ENCODE measurements at regions not wholly inside any gene's neighbourhood (a gene's known extent, or its start where the extent isn't known, plus 50 kb on each side); places are given as distances from the start of the nearest gene placed in this dataset.
"Not testable (repeated sequence)": the region's sequence is repeated elsewhere in the genome, so short reads cannot be mapped to it uniquely, and the experiment has no call there.

- no peak overlapping the region for H3K4me3 Mint-ChIP-seq (ENCODE audit: unreplicated experiment)
- Histone ChIP-seq H2AFZ (ENCODE audit: low read depth, low read length) (no peak overlapping the region), H3K9ac (ENCODE audit: low read length) (no peak overlapping the region), H3K79me2 (ENCODE audit: insufficient read depth, low read length) (no peaks in the 10 kb centered on the region), H3K27me3 (ENCODE audit: insufficient read depth, low read length) (no peaks in the 10 kb centered on the region), H3K36me3 (ENCODE audit: insufficient read depth, low read length) (no peaks in the 10 kb centered on the region), H3K4me3 (ENCODE audit: insufficient read depth, low read depth, low read length) (no peak overlapping the region), H3K9me3 (ENCODE audit: insufficient read depth, low read depth, low read length) (no peaks in the 10 kb centered on the region), H3K27ac (ENCODE audit: low read depth, low read length) (no peak overlapping the region), H3K4me2 (ENCODE audit: low read length) (no peak overlapping the region), H3K4me1 (ENCODE audit: insufficient read depth, low read length) (no peaks in the 10 kb centered on the region), H4K20me1 (ENCODE audit: insufficient read depth, low read length) (no peaks in the 10 kb centered on the region)
- no peak for DNase-seq (ENCODE audit: low read depth)
- TF ChIP-seq EZH2 (IDR thresholded peaks at IDR 0.05; ENCODE audit: insufficient read depth, low read length) = no peak
- no peak for TF ChIP-seq CTCF (IDR thresholded peaks at IDR 0.05; ENCODE audit: insufficient read depth, low read depth, low read length)
- no peaks in the 10 kb centered on the region for H3K36me3 Mint-ChIP-seq (ENCODE audit: low read depth, unreplicated experiment)
- H3K9me3 Mint-ChIP-seq (ENCODE audit: unreplicated experiment) = no peaks in the 10 kb centered on the region
- no peak overlapping the region for H3K27ac Mint-ChIP-seq (ENCODE audit: unreplicated experiment)
- H3K4me1 Mint-ChIP-seq (ENCODE audit: low read depth, unreplicated experiment) = no peaks in the 10 kb centered on the region
- no peaks in the 10 kb centered on the region for H3K27me3 Mint-ChIP-seq (ENCODE audit: low read depth, unreplicated experiment)
- FAIRE-seq = peak; percentile 13
Observed at GRCh38 chrX:127877318-127877717, 174.9 kb downstream of the ACTRT1 start.

- no peak for FAIRE-seq
- Histone ChIP-seq H3K27me3 (ENCODE audit: insufficient read depth, low read length) (no peaks in the 10 kb centered on the region), H3K9me3 (ENCODE audit: insufficient read depth, low read depth, low read length) (no peaks in the 10 kb centered on the region), H3K79me2 (ENCODE audit: insufficient read depth, low read length) (no peaks in the 10 kb centered on the region), H3K4me2 (ENCODE audit: low read length) (no peak overlapping the region), H3K4me1 (ENCODE audit: insufficient read depth, low read length) (no peaks in the 10 kb centered on the region), H3K27ac (ENCODE audit: low read depth, low read length) (no peak overlapping the region), H3K4me3 (ENCODE audit: insufficient read depth, low read depth, low read length) (no peak overlapping the region), H4K20me1 (ENCODE audit: insufficient read depth, low read length) (no peaks in the 10 kb centered on the region), H2AFZ (ENCODE audit: low read depth, low read length) (no peak overlapping the region), H3K9ac (ENCODE audit: low read length) (no peak overlapping the region), H3K36me3 (ENCODE audit: insufficient read depth, low read length) (no peaks in the 10 kb centered on the region)
- Mint-ChIP-seq H3K36me3 (ENCODE audit: low read depth, unreplicated experiment) (no peaks in the 10 kb centered on the region), H3K27ac (ENCODE audit: unreplicated experiment) (no peak overlapping the region), H3K9me3 (ENCODE audit: unreplicated experiment) (no peaks in the 10 kb centered on the region), H3K4me1 (ENCODE audit: low read depth, unreplicated experiment) (no peaks in the 10 kb centered on the region), H3K27me3 (ENCODE audit: low read depth, unreplicated experiment) (no peaks in the 10 kb centered on the region), H3K4me3 (ENCODE audit: unreplicated experiment) (no peak overlapping the region)
- no peak for DNase-seq (ENCODE audit: low read depth)
- no peak for TF ChIP-seq EZH2 (IDR thresholded peaks at IDR 0.05; ENCODE audit: insufficient read depth, low read length)
- no peak for TF ChIP-seq CTCF (IDR thresholded peaks at IDR 0.05; ENCODE audit: insufficient read depth, low read depth, low read length)
Observed at GRCh38 chrX:127873637-127874036, 178.6 kb downstream of the ACTRT1 start.

GRCh38 chrX:127866857-127867256 lies 185.3 kb downstream of the ACTRT1 start:
- not testable (repeated sequence) for FAIRE-seq; DNase-seq (ENCODE audit: low read depth); H3K4me3 ChIP-seq (ENCODE audit: insufficient read depth, low read depth, low read length); H3K36me3 ChIP-seq (ENCODE audit: insufficient read depth, low read length); H4K20me1 ChIP-seq (ENCODE audit: insufficient read depth, low read length); H3K36me3 Mint-ChIP-seq (ENCODE audit: low read depth, unreplicated experiment); H3K27ac ChIP-seq (ENCODE audit: low read depth, low read length); H3K4me1 Mint-ChIP-seq (ENCODE audit: low read depth, unreplicated experiment); H3K27me3 Mint-ChIP-seq (ENCODE audit: low read depth, unreplicated experiment); H3K9me3 Mint-ChIP-seq (ENCODE audit: unreplicated experiment); H3K4me3 Mint-ChIP-seq (ENCODE audit: unreplicated experiment); H3K27me3 ChIP-seq (ENCODE audit: insufficient read depth, low read length); H3K79me2 ChIP-seq (ENCODE audit: insufficient read depth, low read length); H2AFZ ChIP-seq (ENCODE audit: low read depth, low read length); H3K4me1 ChIP-seq (ENCODE audit: insufficient read depth, low read length); H3K9ac ChIP-seq (ENCODE audit: low read length); H3K27ac Mint-ChIP-seq (ENCODE audit: unreplicated experiment); H3K9me3 ChIP-seq (ENCODE audit: insufficient read depth, low read depth, low read length); H3K4me2 ChIP-seq (ENCODE audit: low read length)

Data from astrocyte (in vitro differentiated cells and primary cell).